Sciatic nerve (tissue), 2 donors: ENCODE measurements at regions not wholly inside any gene's neighbourhood (a gene's known extent, or its start where the extent isn't known, plus 50 kb on each side); places are given as distances from the start of the nearest gene placed in this dataset.
"Not testable (repeated sequence)": the region's sequence is repeated elsewhere in the genome, so short reads cannot be mapped to it uniquely, and the experiment has no call there.

ENCODE experiments used
- ATAC-seq: fragments of 200-7000 bp; cut with Tn5 transposase; one replicate; pipeline ENCODE4 v1.9.1; 2020; ENCODE audit warnings: mild to moderate bottlenecking, moderate library complexity
- DNase-seq: peaks from one replicate; pipeline ENCODE4 v3.0.0-alpha.2; 2020; ENCODE audit warnings: low spot score
- intact Hi-C: fragments of 100-400 bp; cut with DNase I; formaldehyde crosslinking; loops from one replicate; pipeline ENCODE4 v1.14.2; 2022
- donor health status: DM: no; HTN: no; CAD: no.
- donor health status: DM: no; HTN: no; CAD: no.

GRCh38 chr2:11877764-11878163, 131.3 kb downstream of the LPIN1 start:
- ATAC-seq (no peak), DNase-seq (no peak)
- intact Hi-C loops: no loop called here

- intact Hi-C loops, ATAC-seq, DNase-seq: not testable (repeated sequence)
Observed at GRCh38 chr2:11885253-11885652, 138.8 kb downstream of the LPIN1 start.

GRCh38 chr2:11886899-11887298, 140.5 kb downstream of the LPIN1 start:
- DNase-seq, intact Hi-C loops, ATAC-seq: not testable (repeated sequence)

- DNase-seq: no peak
- intact Hi-C loops: no loop called here
- ATAC-seq: no peak
Observed at GRCh38 chr2:11889101-11889850, 142.8 kb downstream of the LPIN1 start.

- DNase-seq: no peak
- intact Hi-C loops: no loop called here
- ATAC-seq: no peak
Observed at GRCh38 chr2:11889854-11890253, 143.4 kb downstream of the LPIN1 start.

GRCh38 chr2:11891028-11891427, 144.6 kb downstream of the LPIN1 start:
- no peak for ATAC-seq
- intact Hi-C loops: no loop called here
- no peak for DNase-seq

- DNase-seq (no peak), ATAC-seq (no peak)
- intact Hi-C loops: no loop called here
Observed at GRCh38 chr2:11891671-11892440, 145.4 kb downstream of the LPIN1 start.

GRCh38 chr2:11896386-11896785, 150.0 kb downstream of the LPIN1 start:
- ATAC-seq (no peak), DNase-seq (no peak)
- intact Hi-C loops: no loop called here

GRCh38 chr2:11898576-11898975, 152.1 kb downstream of the LPIN1 start:
- DNase-seq (no peak), ATAC-seq (no peak)
- intact Hi-C loops: no loop called here

GRCh38 chr2:11899264-11899818, 152.9 kb downstream of the LPIN1 start:
- intact Hi-C loops: no loop called here
- DNase-seq (no peak), ATAC-seq (no peak)

GRCh38 chr2:11900891-11901290, 154.5 kb downstream of the LPIN1 start:
- intact Hi-C loops, DNase-seq, ATAC-seq: not testable (repeated sequence)

GRCh38 chr2:11901351-11902069, 155.1 kb downstream of the LPIN1 start:
- DNase-seq: no peak
- ATAC-seq: no peak
- intact Hi-C loops: no loop called here

- intact Hi-C loops: no loop called here
- DNase-seq (no peak), ATAC-seq (no peak)
Observed at GRCh38 chr2:11903085-11903606, 156.7 kb downstream of the LPIN1 start.

- DNase-seq: no peak
- ATAC-seq: no peak
- intact Hi-C loops: no loop called here
Observed at GRCh38 chr2:11904029-11904428, 157.6 kb downstream of the LPIN1 start.

GRCh38 chr2:11904941-11905340, 158.5 kb downstream of the LPIN1 start:
- intact Hi-C loops: no loop called here
- ATAC-seq: no peak
- DNase-seq: no peak

GRCh38 chr2:11907190-11907589, 160.8 kb downstream of the LPIN1 start:
- ATAC-seq: peak; percentile 59
- intact Hi-C loops: no loop called here
- no peak for DNase-seq

- intact Hi-C loops: no loop called here
- DNase-seq (no peak), ATAC-seq (no peak)
Observed at GRCh38 chr2:11910971-11911370, 164.5 kb downstream of the LPIN1 start.

GRCh38 chr2:11912980-11913379, 166.5 kb downstream of the LPIN1 start:
- intact Hi-C loops: no loop called here
- DNase-seq: no peak
- ATAC-seq: no peak

GRCh38 chr2:11914455-11914854, 168.0 kb downstream of the LPIN1 start:
- ATAC-seq (no peak), DNase-seq (no peak)
- intact Hi-C loops: no loop called here
